ENCODE measurements at regions not wholly inside any gene's neighbourhood (a gene's known extent, or its start where the extent isn't known, plus 50 kb on each side); places are given as distances from the start of the nearest gene placed in this dataset.
"Not testable (repeated sequence)": the region's sequence is repeated elsewhere in the genome, so short reads cannot be mapped to it uniquely, and the experiment has no call there.

DNA sequence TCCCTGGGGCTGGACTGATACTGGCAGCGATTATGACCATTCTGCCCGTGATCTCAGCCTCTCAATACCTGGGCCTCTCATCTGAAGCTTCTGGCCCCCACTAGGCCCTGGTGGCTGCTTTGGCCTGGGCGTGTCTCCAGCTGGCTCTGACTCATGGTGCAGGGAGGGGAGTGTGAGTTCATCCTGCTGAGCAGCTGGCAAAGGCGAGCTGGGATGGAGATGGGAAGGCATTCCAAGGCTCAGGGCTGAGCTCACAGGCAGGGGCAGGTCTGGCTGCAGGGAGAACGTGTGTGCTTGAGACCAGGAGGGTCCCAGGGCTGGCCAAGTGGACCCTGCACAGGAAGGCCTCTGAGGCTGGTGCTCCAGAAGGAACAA lies 221.8 kb downstream of the TMEM121 start:
- H3K4me3 ChIP-seq (ENCODE audit: low read depth, low read length), result no peak overlapping the region
- in situ Hi-C loops (cut with HindIII; ENCODE audit: low pct_ligation_motif_present, low sequenced_read_pairs), result no loop called here
- TF ChIP-seq, protein P1, sequence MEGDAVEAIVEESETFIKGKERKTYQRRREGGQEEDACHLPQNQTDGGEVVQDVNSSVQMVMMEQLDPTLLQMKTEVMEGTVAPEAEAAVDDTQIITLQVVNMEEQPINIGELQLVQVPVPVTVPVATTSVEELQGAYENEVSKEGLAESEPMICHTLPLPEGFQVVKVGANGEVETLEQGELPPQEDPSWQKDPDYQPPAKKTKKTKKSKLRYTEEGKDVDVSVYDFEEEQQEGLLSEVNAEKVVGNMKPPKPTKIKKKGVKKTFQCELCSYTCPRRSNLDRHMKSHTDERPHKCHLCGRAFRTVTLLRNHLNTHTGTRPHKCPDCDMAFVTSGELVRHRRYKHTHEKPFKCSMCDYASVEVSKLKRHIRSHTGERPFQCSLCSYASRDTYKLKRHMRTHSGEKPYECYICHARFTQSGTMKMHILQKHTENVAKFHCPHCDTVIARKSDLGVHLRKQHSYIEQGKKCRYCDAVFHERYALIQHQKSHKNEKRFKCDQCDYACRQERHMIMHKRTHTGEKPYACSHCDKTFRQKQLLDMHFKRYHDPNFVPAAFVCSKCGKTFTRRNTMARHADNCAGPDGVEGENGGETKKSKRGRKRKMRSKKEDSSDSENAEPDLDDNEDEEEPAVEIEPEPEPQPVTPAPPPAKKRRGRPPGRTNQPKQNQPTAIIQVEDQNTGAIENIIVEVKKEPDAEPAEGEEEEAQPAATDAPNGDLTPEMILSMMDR (IDR thresholded peaks at IDR 0.05; ENCODE audit: low read depth, low read length, missing control alignments), result no peak
- no peak overlapping the region for H3K27ac ChIP-seq
- H3K27me3 ChIP-seq (replicated peaks), result no peaks in the 10 kb centered on the region
- H3K36me3 ChIP-seq (replicated peaks), result no peaks in the 10 kb centered on the region
- no peak for DNase-seq

GRCh38 chr14:105748710-105749109 lies 222.3 kb downstream of the TMEM121 start:
- in situ Hi-C loops (cut with HindIII; ENCODE audit: low pct_ligation_motif_present, low sequenced_read_pairs); H3K36me3 ChIP-seq (replicated peaks); H3K4me3 ChIP-seq (ENCODE audit: low read depth, low read length); H3K27ac ChIP-seq; DNase-seq; H3K27me3 ChIP-seq (replicated peaks): not testable (repeated sequence)

- in situ Hi-C loops (cut with HindIII; ENCODE audit: low pct_ligation_motif_present, low sequenced_read_pairs); H3K27me3 ChIP-seq (replicated peaks); DNase-seq; H3K27ac ChIP-seq; H3K36me3 ChIP-seq (replicated peaks); H3K4me3 ChIP-seq (ENCODE audit: low read depth, low read length): not testable (repeated sequence)
Measured at GRCh38 chr14:105749870-105750541, 223.6 kb downstream of the TMEM121 start.

DNA sequence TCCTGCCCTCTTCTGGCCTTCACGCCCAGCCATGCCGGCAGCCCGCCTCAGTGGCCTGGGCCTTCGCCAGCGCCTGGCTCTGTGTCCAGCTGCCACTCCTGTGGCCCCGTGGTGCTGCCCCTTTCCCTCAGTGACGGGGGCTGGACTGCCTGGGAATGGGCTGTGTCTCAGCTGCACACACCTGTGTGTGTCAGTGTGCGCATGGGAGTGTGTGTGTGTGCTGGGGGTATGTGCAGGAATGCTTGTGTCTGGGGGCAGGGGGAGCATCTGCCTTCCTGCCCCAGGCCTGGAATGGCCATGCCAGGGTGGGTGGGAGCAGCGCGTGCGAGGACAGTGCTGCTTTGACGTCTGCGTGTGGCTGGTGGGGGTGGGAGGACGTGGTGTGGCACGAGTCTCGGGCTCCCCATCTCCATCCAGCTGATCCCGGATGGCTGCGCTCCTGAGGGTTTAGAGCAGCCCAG lies 224.9 kb downstream of the TMEM121 start:
- in situ Hi-C loops (cut with HindIII; ENCODE audit: low pct_ligation_motif_present, low sequenced_read_pairs), result not testable (repeated sequence)

DNA sequence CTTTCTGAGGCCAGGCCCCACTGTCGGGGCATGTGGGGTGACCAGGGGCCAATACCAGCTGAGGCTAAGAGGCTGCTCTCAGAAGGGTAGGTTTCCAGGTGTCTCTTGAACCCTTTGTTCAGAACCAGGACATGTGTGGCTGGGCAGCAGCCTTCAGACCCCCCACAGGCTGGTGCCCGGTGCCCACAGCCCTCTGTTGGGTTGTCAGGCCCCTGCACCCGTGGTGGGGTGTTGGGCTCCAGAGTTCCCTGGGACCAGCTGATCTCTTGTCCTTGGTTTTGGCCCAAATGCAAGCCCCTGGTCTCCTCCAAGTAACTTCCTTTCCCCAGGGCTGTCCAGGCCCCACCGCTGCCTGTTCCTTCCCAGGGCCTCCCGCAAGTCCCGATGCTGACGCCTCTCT lies 226.0 kb downstream of the TMEM121 start:
- H3K36me3 ChIP-seq (replicated peaks); H3K4me3 ChIP-seq (ENCODE audit: low read depth, low read length); in situ Hi-C loops (cut with HindIII; ENCODE audit: low pct_ligation_motif_present, low sequenced_read_pairs); DNase-seq; H3K27ac ChIP-seq; H3K27me3 ChIP-seq (replicated peaks): not testable (repeated sequence)

More for the DNA sequence above, 224.9 kb downstream of the TMEM121 start:
- not testable (repeated sequence) for H3K4me3 ChIP-seq (ENCODE audit: low read depth, low read length); H3K36me3 ChIP-seq (replicated peaks); H3K27ac ChIP-seq; DNase-seq; H3K27me3 ChIP-seq (replicated peaks)

GRCh38 chr14:105760691-105761344 lies 234.4 kb downstream of the TMEM121 start:
- H3K27me3 ChIP-seq (replicated peaks), result no peaks in the 10 kb centered on the region
- no peaks in the 10 kb centered on the region for H3K36me3 ChIP-seq (replicated peaks)
- in situ Hi-C loops (cut with HindIII; ENCODE audit: low pct_ligation_motif_present, low sequenced_read_pairs), result no loop called here
- H3K27ac ChIP-seq, result no peak overlapping the region
- no peak overlapping the region for H3K4me3 ChIP-seq (ENCODE audit: low read depth, low read length)
- TF ChIP-seq, protein P1 (IDR thresholded peaks at IDR 0.05; ENCODE audit: low read depth, low read length, missing control alignments), result no peak
- no peak for DNase-seq

- in situ Hi-C loops (cut with HindIII; ENCODE audit: low pct_ligation_motif_present, low sequenced_read_pairs); H3K36me3 ChIP-seq (replicated peaks); H3K27me3 ChIP-seq (replicated peaks); H3K27ac ChIP-seq; DNase-seq; H3K4me3 ChIP-seq (ENCODE audit: low read depth, low read length): not testable (repeated sequence)
Measured at GRCh38 chr14:105761345-105761740, 235.0 kb downstream of the TMEM121 start.

GRCh38 chr14:105761842-105762241 lies 235.5 kb downstream of the TMEM121 start:
- no peaks in the 10 kb centered on the region for H3K36me3 ChIP-seq (replicated peaks)
- no peaks in the 10 kb centered on the region for H3K27me3 ChIP-seq (replicated peaks)
- DNase-seq, result no peak
- in situ Hi-C loops (cut with HindIII; ENCODE audit: low pct_ligation_motif_present, low sequenced_read_pairs), result no loop called here
- H3K27ac ChIP-seq, result no peak overlapping the region
- H3K4me3 ChIP-seq (ENCODE audit: low read depth, low read length), result no peak overlapping the region
- TF ChIP-seq, protein P1 (IDR thresholded peaks at IDR 0.05; ENCODE audit: low read depth, low read length, missing control alignments), result no peak

DNA sequence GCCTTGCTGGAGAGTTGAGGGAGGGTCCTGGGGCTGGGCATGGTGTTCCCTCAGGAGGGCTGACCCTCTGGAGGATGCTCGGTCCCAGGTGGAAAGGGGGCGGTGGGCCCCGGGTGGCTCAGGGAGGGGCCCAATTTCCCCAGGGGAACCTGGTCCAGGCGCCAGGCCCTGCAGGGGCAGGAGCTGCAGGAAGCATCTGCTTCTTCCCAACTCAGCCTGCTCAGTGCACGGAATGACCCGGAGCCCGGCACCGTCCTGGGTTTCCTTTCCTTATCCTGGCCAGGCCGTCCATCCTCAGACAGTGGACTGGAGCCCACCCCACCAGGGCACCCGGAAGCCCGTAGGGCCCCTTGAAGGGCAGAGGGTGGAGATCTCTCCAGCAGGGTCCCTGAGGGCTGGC lies 235.9 kb downstream of the TMEM121 start:
- DNase-seq; H3K27ac ChIP-seq; in situ Hi-C loops (cut with HindIII; ENCODE audit: low pct_ligation_motif_present, low sequenced_read_pairs); H3K27me3 ChIP-seq (replicated peaks); H3K4me3 ChIP-seq (ENCODE audit: low read depth, low read length); H3K36me3 ChIP-seq (replicated peaks): not testable (repeated sequence)

DNA sequence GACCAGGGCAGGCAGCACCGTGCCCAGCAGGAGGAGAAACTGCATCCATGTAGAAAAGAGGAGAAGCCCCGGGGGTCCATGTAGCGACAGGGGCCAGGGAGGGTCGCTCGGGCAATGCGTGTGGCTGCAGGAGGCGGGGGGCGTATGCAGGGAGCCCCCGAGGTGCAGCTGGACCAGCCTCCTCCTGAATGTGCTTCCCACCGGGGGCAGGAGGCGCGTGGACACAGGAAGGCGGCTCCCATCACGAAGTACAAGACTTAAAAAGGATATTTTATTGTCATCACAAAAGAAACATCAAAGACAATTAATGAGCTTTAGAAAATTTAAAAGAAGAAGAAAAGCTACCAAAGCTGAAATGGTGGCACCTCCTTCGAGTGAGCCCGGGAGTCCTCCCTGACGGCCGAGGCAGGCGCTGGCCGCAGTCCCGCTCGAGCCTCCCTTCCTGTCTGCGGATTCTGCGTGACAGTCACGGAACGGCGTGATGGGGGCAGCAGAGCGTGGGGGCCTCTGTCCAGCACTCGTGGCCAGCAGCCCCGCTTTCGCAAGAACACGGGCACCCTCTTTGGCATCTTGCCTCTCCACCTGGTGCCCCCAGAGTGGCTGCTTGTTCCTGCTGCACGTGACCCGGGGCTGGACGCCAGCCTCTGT lies 238.0 kb downstream of the TMEM121 start:
- in situ Hi-C loops (cut with HindIII; ENCODE audit: low pct_ligation_motif_present, low sequenced_read_pairs); H3K36me3 ChIP-seq (replicated peaks); H3K27ac ChIP-seq; H3K4me3 ChIP-seq (ENCODE audit: low read depth, low read length); H3K27me3 ChIP-seq (replicated peaks); DNase-seq: not testable (repeated sequence)

DNA sequence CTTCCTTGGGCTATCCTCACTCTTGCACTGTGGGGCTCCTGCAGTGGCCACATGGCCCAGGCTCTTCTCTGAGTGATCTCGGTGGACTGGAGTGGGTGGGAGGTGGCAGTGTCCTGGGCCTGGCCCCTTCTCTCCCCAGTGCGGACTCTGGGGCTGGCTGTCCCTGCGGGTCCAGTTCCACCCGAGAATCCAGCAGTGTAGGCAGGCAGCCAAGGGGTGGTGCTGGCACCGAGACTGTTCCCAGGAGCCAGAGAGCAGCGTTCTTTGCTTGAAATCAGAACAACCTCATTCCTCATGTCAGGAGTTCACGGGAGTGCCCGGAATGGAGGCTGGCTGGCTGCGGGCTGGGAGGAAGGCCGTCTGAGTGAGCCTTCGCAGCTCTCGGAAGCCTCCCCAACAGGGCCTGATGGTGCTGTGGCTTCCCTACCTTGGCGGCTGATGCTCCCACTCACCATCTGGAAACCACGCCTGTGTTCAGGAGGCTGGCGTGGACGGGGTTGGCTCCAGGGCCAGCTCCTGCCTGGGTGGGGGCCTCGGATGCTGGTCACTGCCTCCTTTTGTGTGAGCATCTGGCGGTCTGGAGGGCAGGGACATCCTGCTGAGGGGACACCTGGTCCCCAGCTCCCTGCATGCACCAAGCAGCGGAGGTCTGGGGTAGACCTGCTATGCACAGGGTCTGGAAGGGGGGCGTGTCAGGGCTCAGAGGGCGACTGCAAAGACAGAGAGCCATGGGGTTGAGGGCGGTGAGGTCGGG lies 238.9 kb downstream of the TMEM121 start:
- H3K36me3 ChIP-seq (replicated peaks); H3K27ac ChIP-seq; H3K4me3 ChIP-seq (ENCODE audit: low read depth, low read length); in situ Hi-C loops (cut with HindIII; ENCODE audit: low pct_ligation_motif_present, low sequenced_read_pairs); H3K27me3 ChIP-seq (replicated peaks); DNase-seq: not testable (repeated sequence)

Measured in brain microvascular endothelial cell (primary cell).